HepG2 (cell line): ENCODE measurements at regions not wholly inside any gene's neighbourhood (a gene's known extent, or its start where the extent isn't known, plus 50 kb on each side); places are given as distances from the start of the nearest gene placed in this dataset.
A peak's percentile ranks its signal among the peaks of the same experiment; 100 is the strongest.

ENCODE experiments used
- ATAC-seq: fragments of 200-7000 bp; cut with Tn5 transposase; 3 replicates; pipeline ENCODE4 v1.9.1; 2020; ENCODE audit warnings: mild to moderate bottlenecking, moderate library complexity
- BruUV-seq: library from RNA; stranded (reverse); fragments of 400-500 nt; replicated peaks from 2 replicates; lab custom pipeline; 2021; lab: Mats Ljungman, UMichigan
- CTCF ChIA-PET: fragments of 300-600 bp; formaldehyde crosslinking; extraction: SDS; loops from one replicate; lab custom pipeline; 2021; ENCODE audit warnings: low total read pairs, inconsistent platforms, low intra/inter-chr PET ratio; lab: Yijun Ruan, JAX
- POLR2A ChIA-PET: fragments of 350-600 bp; sonication (Branson Sonifier 250); formaldehyde crosslinking; loops from one replicate; lab custom pipeline; 2020; ENCODE audit warnings: antibody characterized with exemption, inconsistent platforms; lab: Yijun Ruan, JAX
- DNase-seq: peaks from one replicate; pipeline ENCODE4 v3.0.0-alpha.2; 2015; ENCODE audit warnings: low spot score
- FAIRE-seq: peaks from 3 replicates; lab custom pipeline; 2011; peaks lifted over from hg19 to GRCh38; lab: Jason Lieb, UNC
- H2AFZ ChIP-seq: one replicate; pipeline ENCODE4 v1.6.1; 2011; ENCODE audit warnings: low read length, inconsistent platforms
- H3K27ac ChIP-seq: fragments of 300-600 bp; 3 replicates; pipeline ENCODE4 v1.8.0; 2011; ENCODE audit warnings: mixed run types, mild to moderate bottlenecking, mixed read lengths, low read length, inconsistent platforms; ENCODE audit not compliant: insufficient read depth; ENCODE audit errors: extremely low read length
- H3K27me3 ChIP-seq, 2 experiments: fragments of 200-600 bp in 1 of 2; 2 replicates in 1 of 2; 3 replicates in 1 of 2; pipeline versions ENCODE4 v1.6.0 to v1.8.0; 2011; ENCODE audit warnings: low read length in 2 of 2, mild to moderate bottlenecking in 2 of 2, moderate library complexity in 2 of 2, inconsistent platforms in 1 of 2; ENCODE audit not compliant: insufficient read depth in 2 of 2, control insufficient read depth in 1 of 2
- H3K36me3 ChIP-seq, 2 experiments: fragments of 200-600 bp in 1 of 2; replicated peaks in 1 of 2; 2 replicates in 1 of 2; 3 replicates in 1 of 2; pipeline versions ENCODE4 v1.5.1 to v1.8.0; 2011; ENCODE audit warnings: low read length in 2 of 2, inconsistent platforms in 1 of 2; ENCODE audit not compliant: insufficient read depth in 2 of 2, control insufficient read depth in 1 of 2
- H3K4me1 ChIP-seq: 2 replicates; pipeline ENCODE4 v1.5.1; 2012; ENCODE audit warnings: low read length, inconsistent platforms; ENCODE audit not compliant: insufficient read depth
- H3K4me2 ChIP-seq: 2 replicates; pipeline ENCODE4 v1.6.0; 2011; ENCODE audit warnings: low read depth, low read length, inconsistent platforms
- H3K4me3 ChIP-seq, 3 experiments: fragments of 200-600 bp in 1 of 3; sonication (generic), shearing (Covaris generic) in 1 of 3; replicated peaks in 1 of 3; 2 replicates each; pipeline ENCODE4 v1.5.1; 2011 to 2016; ENCODE audit warnings: low read length in 3 of 3, inconsistent platforms in 2 of 3, low read depth in 2 of 3, mild to moderate bottlenecking in 2 of 3, control low read depth in 1 of 3, mixed read lengths in 1 of 3; ENCODE audit not compliant: insufficient read depth in 1 of 3
- H3K79me2 ChIP-seq: one replicate; pipeline ENCODE4 v1.6.1; 2011; ENCODE audit warnings: low read length, inconsistent platforms; ENCODE audit not compliant: insufficient read depth
- H3K9ac ChIP-seq: 2 replicates; pipeline ENCODE4 v1.6.0; 2011; ENCODE audit warnings: mild to moderate bottlenecking, low read depth, low read length, inconsistent platforms; ENCODE audit not compliant: insufficient read depth
- H3K9me3 ChIP-seq: 2 replicates; pipeline ENCODE4 v1.5.1; 2012; ENCODE audit warnings: mild to moderate bottlenecking, low read length
- H4K20me1 ChIP-seq: 2 replicates; pipeline ENCODE4 v1.6.0; 2011; ENCODE audit warnings: inconsistent platforms, mild to moderate bottlenecking, low read length, moderate library complexity; ENCODE audit not compliant: insufficient read depth
- CERS6 ChIP-seq: sonication (generic); formaldehyde crosslinking; IDR thresholded peaks from 2 replicates; pipeline ENCODE4 v1.5.0; 2020; ENCODE audit warnings: missing genetic modification reagents
- HMGXB4 ChIP-seq, 2 experiments: sonication (generic) in 1 of 2; formaldehyde crosslinking in 1 of 2; IDR thresholded peaks; 2 replicates each; pipeline versions ENCODE4 v1.4.0 to v1.6.1; 2018 to 2020; ENCODE audit warnings: missing genetic modification reagents in 2 of 2, borderline replicate concordance in 1 of 2, low read depth in 1 of 2, mild to moderate bottlenecking in 1 of 2, missing biosample characterization in 1 of 2
- KLF11 ChIP-seq: IDR thresholded peaks from 2 replicates; pipeline ENCODE4 v1.6.1; 2016; ENCODE audit warnings: missing compliant biosample characterization
- MAX ChIP-seq: IDR thresholded peaks from 2 replicates; pipeline ENCODE4 v1.6.1; 2012; ENCODE audit warnings: inconsistent platforms
- MXI1 ChIP-seq: IDR thresholded peaks from 3 replicates; pipeline ENCODE4 v1.6.1; 2012; ENCODE audit warnings: low read depth, low read length, inconsistent platforms, borderline replicate concordance
- NR1H2 ChIP-seq: sonication (generic); formaldehyde crosslinking; IDR thresholded peaks from 2 replicates; pipeline ENCODE4 v1.8.1; 2022; ENCODE audit warnings: low read depth, missing genetic modification reagents, borderline replicate concordance
- THAP11 ChIP-seq: IDR thresholded peaks from 2 replicates; pipeline ENCODE4 v1.6.1; 2016; ENCODE audit warnings: missing biosample characterization, missing genetic modification reagents
- ZFP91 ChIP-seq: sonication (generic); formaldehyde crosslinking; IDR thresholded peaks from 2 replicates; pipeline ENCODE4 v1.9.0; 2022; ENCODE audit warnings: missing genetic modification reagents, mild to moderate bottlenecking, borderline replicate concordance
- ZNF143 ChIP-seq: sonication (generic); formaldehyde crosslinking; IDR thresholded peaks from 2 replicates; pipeline ENCODE4 v1.4.0; 2020; ENCODE audit warnings: missing genetic modification reagents
- ZNF160 ChIP-seq: sonication (generic); formaldehyde crosslinking; IDR thresholded peaks from 2 replicates; pipeline ENCODE4 v1.8.0; 2022; ENCODE audit warnings: mild to moderate bottlenecking, inconsistent platforms, missing genetic modification reagents
- ZNF260 ChIP-seq: sonication (generic); formaldehyde crosslinking; IDR thresholded peaks from 2 replicates; pipeline ENCODE4 v1.4.0; 2020; ENCODE audit warnings: missing genetic modification reagents, low read depth, mild to moderate bottlenecking, borderline replicate concordance
- ZNF746 ChIP-seq: sonication (generic); formaldehyde crosslinking; IDR thresholded peaks from 2 replicates; pipeline ENCODE4 v1.8.0; 2022; ENCODE audit warnings: mild to moderate bottlenecking, missing genetic modification reagents
- ZNF766 ChIP-seq: sonication (generic); formaldehyde crosslinking; IDR thresholded peaks from 2 replicates; pipeline ENCODE4 v1.5.0; 2020; ENCODE audit warnings: missing genetic modification reagents, borderline replicate concordance
- ZNF841 ChIP-seq: sonication (generic); formaldehyde crosslinking; IDR thresholded peaks from 2 replicates; pipeline ENCODE4 v1.8.1; 2023; ENCODE audit warnings: missing genetic modification reagents, borderline replicate concordance
- WGBS: methylation state at CpG from one replicate; pipeline ENCODE4 v1.1.6; 2017; ENCODE audit warnings: low lambda C conversion rate; 5-methylcytosine and 5-hydroxymethylcytosine counted together
- in situ Hi-C: cut with HindIII; loops from 2 replicates; pipeline ENCODE4 v1.10.0; 2017; ENCODE audit warnings: low pct_unique_long_range_greater_than_20kb; ENCODE audit not compliant: extremely low pct_ligation_motif_present
- intact Hi-C: fragments of 100-400 bp; cut with micrococcal nuclease; formaldehyde crosslinking; loops from one replicate; pipeline ENCODE4 v1.10.0; 2022; ENCODE audit not compliant: unreplicated experiment

- ATAC-seq (no peak), DNase-seq (no peak), FAIRE-seq (no peak)
- peak; percentile 58 for TF ChIP-seq ZNF143 (CRISPR knock-in tag)
- TF ChIP-seq THAP11: peak; percentile 86
- TF ChIP-seq CERS6 (CRISPR knock-in tag): no peak
- no peak for TF ChIP-seq ZNF746 (CRISPR knock-in tag)
- TF ChIP-seq ZNF766 (CRISPR knock-in tag): no peak
- no peak for TF ChIP-seq KLF11 (CRISPR knock-in tag)
- no TSS peak for BruUV-seq
- in situ Hi-C loops: no loop called here
- H3K27me3 ChIP-seq: no peaks in the 10 kb centered on the region
- no peak overlapping the region for H3K4me3 ChIP-seq
- WGBS: 59% methylated on average over 4 of the region's 4 CpGs
- ChIA-PET POLR2A (no interaction called here), CTCF (no interaction called here)
- intact Hi-C loops: no loop called here
- no peak overlapping the region for H3K4me2 ChIP-seq
- H3K9me3 ChIP-seq: no peaks in the 10 kb centered on the region
- peaks cover 39% of the 10 kb centered on the region for H3K4me1 ChIP-seq
- no peak overlapping the region for H3K27ac ChIP-seq
- no peaks in the 10 kb centered on the region for H3K36me3 ChIP-seq
- no peak overlapping the region for H3K9ac ChIP-seq
- H3K79me2 ChIP-seq: no peaks in the 10 kb centered on the region
- H4K20me1 ChIP-seq: no peaks in the 10 kb centered on the region
- no peak overlapping the region for H2AFZ ChIP-seq
These were observed 328.7 kb downstream of the ZNF621 start for GRCh38 chr3:40853474-40853873.

GRCh38 chr3:40855871-40856270 is 331.1 kb downstream of the ZNF621 start:
- no peaks in the 10 kb centered on the region for H4K20me1 ChIP-seq
- H3K4me3 ChIP-seq: no peak overlapping the region
- no peak overlapping the region for H3K4me2 ChIP-seq
- H3K4me1 ChIP-seq: peaks cover 33% of the 10 kb centered on the region
- in situ Hi-C loops: no loop called here
- H3K27ac ChIP-seq: no peak overlapping the region
- WGBS: 63% methylated on average over 1 of the region's 1 CpG
- intact Hi-C loops: no loop called here
- DNase-seq (no peak), ATAC-seq (no peak), FAIRE-seq (no peak)
- H2AFZ ChIP-seq: no peak overlapping the region
- no peaks in the 10 kb centered on the region for H3K9me3 ChIP-seq
- H3K79me2 ChIP-seq: no peaks in the 10 kb centered on the region
- H3K27me3 ChIP-seq: no peaks in the 10 kb centered on the region
- no peaks in the 10 kb centered on the region for H3K36me3 ChIP-seq
- no TSS peak for BruUV-seq
- H3K9ac ChIP-seq: no peak overlapping the region
- CTCF ChIA-PET: no interaction called here
- POLR2A ChIA-PET: no interaction called here
- TF ChIP-seq MXI1 (no peak), ZNF841 (CRISPR knock-in tag) (no peak), MAX (no peak), HMGXB4 (CRISPR knock-in tag; IDR thresholded peaks at IDR 0.05; ENCODE audit: borderline replicate concordance in 1 of 2, low read depth in 1 of 2) (no peak), ZNF260 (CRISPR knock-in tag) (no peak), ZNF160 (no peak), ZFP91 (CRISPR knock-in tag) (no peak), NR1H2 (CRISPR knock-in tag) (no peak)
